H1 (cell line): ENCODE measurements at regions not wholly inside any gene's neighbourhood (a gene's known extent, or its start where the extent isn't known, plus 50 kb on each side); places are given as distances from the start of the nearest gene placed in this dataset.

Experiments used
- CTCF ChIA-PET: fragments of 300-600 bp; sonication (Branson Sonifier 250); formaldehyde crosslinking; loops from one replicate; lab custom pipeline; 2021; ENCODE audit not compliant: partially characterized antibody; lab: Charles Lee
- POLR2A ChIA-PET: fragments of 300-600 bp; sonication (Branson Sonifier 250); formaldehyde crosslinking; loops from one replicate; lab custom pipeline; 2021; ENCODE audit warnings: inconsistent platforms; ENCODE audit not compliant: partially characterized antibody; lab: Charles Lee
- DNase-seq, 2 experiments: peaks; one replicate each; pipeline versions ENCODE4 v3.0.0 to v3.0.0-alpha.2; 2010 to 2022; ENCODE audit warnings: low spot score in 2 of 2, low read depth in 1 of 2, mixed read lengths in 1 of 2
- FAIRE-seq: peaks from 2 replicates; lab custom pipeline; 2011; peaks lifted over from hg19 to GRCh38; lab: Jason Lieb, UNC
- H2AFZ ChIP-seq: 2 replicates; pipeline ENCODE4 v1.8.1; 2012; ENCODE audit warnings: low read length, inconsistent platforms
- H2AK5ac ChIP-seq: 2 replicates; pipeline ENCODE4 v1.6.1; 2013; ENCODE audit warnings: low read depth, low read length
- H2BK120ac ChIP-seq: replicated peaks from 2 replicates; pipeline ENCODE3; 2013; ENCODE audit warnings: low read depth, low read length, inconsistent platforms
- H2BK12ac ChIP-seq: 2 replicates; pipeline ENCODE4 v1.6.1; 2013; ENCODE audit warnings: low read depth, low read length
- H2BK15ac ChIP-seq: 2 replicates; pipeline ENCODE4 v1.6.1; 2013; ENCODE audit warnings: low read length
- H2BK20ac ChIP-seq: 2 replicates; pipeline ENCODE4 v1.6.1; 2013; ENCODE audit warnings: low read length
- H2BK5ac ChIP-seq: 2 replicates; pipeline ENCODE4 v1.6.1; 2013; ENCODE audit warnings: low read depth, low read length
- H3K14ac ChIP-seq: 2 replicates; pipeline ENCODE4 v1.6.1; 2013; ENCODE audit warnings: inconsistent platforms; ENCODE audit not compliant: insufficient read length
- H3K18ac ChIP-seq: 2 replicates; pipeline ENCODE4 v1.6.1; 2013; ENCODE audit warnings: low read length; ENCODE audit errors: extremely low read depth
- H3K23ac ChIP-seq: 2 replicates; pipeline ENCODE4 v1.6.1; 2013; ENCODE audit warnings: inconsistent platforms; ENCODE audit not compliant: insufficient read length
- H3K23me2 ChIP-seq: 2 replicates; pipeline ENCODE4 v1.6.1; 2013; ENCODE audit warnings: low read depth, low read length
- H3K27ac ChIP-seq: 2 replicates; pipeline ENCODE4 v1.6.1; 2011; ENCODE audit warnings: low read depth, low read length, inconsistent platforms
- H3K27me3 ChIP-seq, 4 experiments: replicated peaks in 1 of 4; 1 replicate in 1 of 4; 2 replicates in 3 of 4; pipeline versions ENCODE4 v1.6.1 to v1.8.1; 2011 to 2013; ENCODE audit warnings: low read length in 3 of 4, mild to moderate bottlenecking in 3 of 4, inconsistent platforms in 2 of 4, mixed read lengths in 2 of 4, moderate library complexity in 1 of 4; ENCODE audit not compliant: control insufficient read depth in 3 of 4, insufficient read depth in 3 of 4; ENCODE audit errors: extremely low read depth in 1 of 4
- H3K36me3 ChIP-seq, 4 experiments: 2 replicates each; pipeline versions ENCODE4 v1.6.1 to v1.8.1; 2011 to 2013; ENCODE audit warnings: mild to moderate bottlenecking in 4 of 4, low read length in 3 of 4, moderate library complexity in 2 of 4, control low read depth in 1 of 4, inconsistent platforms in 1 of 4; ENCODE audit not compliant: insufficient read depth in 4 of 4, control insufficient read depth in 2 of 4
- H3K4ac ChIP-seq: replicated peaks from 2 replicates; pipeline ENCODE3; 2013; ENCODE audit warnings: low read length, low read depth, mixed read lengths, inconsistent platforms; ENCODE audit not compliant: insufficient read length
- H3K4me1 ChIP-seq, 4 experiments: replicated peaks in 1 of 4; 1 replicate in 1 of 4; 2 replicates in 3 of 4; pipeline versions ENCODE4 v1.6.1 to v1.8.1; 2011 to 2013; ENCODE audit warnings: low read length in 3 of 4, inconsistent platforms in 2 of 4, mixed read lengths in 1 of 4; ENCODE audit not compliant: insufficient read depth in 4 of 4, control insufficient read depth in 3 of 4
- H3K4me2 ChIP-seq, 2 experiments: 2 replicates each; pipeline versions ENCODE4 v1.6.1 to v1.8.1; 2011 to 2013; ENCODE audit warnings: low read depth in 2 of 2, low read length in 2 of 2, control low read depth in 1 of 2, inconsistent platforms in 1 of 2, mild to moderate bottlenecking in 1 of 2; ENCODE audit not compliant: insufficient read depth in 1 of 2
- H3K4me3 ChIP-seq, 4 experiments: fragments of 200-600, 300-600 bp in 1 of 4; sonication (generic), shearing (Covaris generic), sonication (Bioruptor Twin) in 1 of 4; 2 replicates each; pipeline versions ENCODE4 v1.5.1 to v1.8.1; 2011 to 2016; ENCODE audit warnings: low read length in 4 of 4, low read depth in 3 of 4, control low read depth in 2 of 4, inconsistent platforms in 2 of 4, mild to moderate bottlenecking in 2 of 4, mixed read lengths in 1 of 4, moderate library complexity in 1 of 4; ENCODE audit not compliant: insufficient read depth in 2 of 4; ENCODE audit errors: extremely low read depth in 1 of 4
- H3K56ac ChIP-seq: replicated peaks from 2 replicates; pipeline ENCODE3; 2013; ENCODE audit warnings: low read depth, mild to moderate bottlenecking, mixed read lengths, low read length, inconsistent platforms; ENCODE audit not compliant: insufficient read length
- H3K79me1 ChIP-seq: 2 replicates; pipeline ENCODE4 v1.6.1; 2013; ENCODE audit warnings: low read depth, low read length, control low read depth
- H3K79me2 ChIP-seq, 2 experiments: 2 replicates each; pipeline versions ENCODE4 v1.6.1 to v1.8.1; 2012 to 2013; ENCODE audit warnings: low read length in 2 of 2, mild to moderate bottlenecking in 2 of 2, inconsistent platforms in 1 of 2; ENCODE audit not compliant: insufficient read depth in 2 of 2, control insufficient read depth in 1 of 2
- H3K9ac ChIP-seq, 4 experiments: replicated peaks in 1 of 4; 1 replicate in 1 of 4; 2 replicates in 3 of 4; pipeline versions ENCODE4 v1.6.1 to v1.8.1; 2011 to 2013; ENCODE audit warnings: low read depth in 3 of 4, low read length in 3 of 4, control low read depth in 2 of 4, mild to moderate bottlenecking in 2 of 4, moderate library complexity in 2 of 4, inconsistent platforms in 1 of 4; ENCODE audit errors: extremely low read depth in 1 of 4
- H3K9me3 ChIP-seq, 2 experiments: 2 replicates each; pipeline versions ENCODE4 v1.6.1 to v1.8.1; 2012 to 2013; ENCODE audit warnings: mild to moderate bottlenecking in 2 of 2, moderate library complexity in 2 of 2, control low read depth in 1 of 2, inconsistent platforms in 1 of 2, low read depth in 1 of 2, low read length in 1 of 2, mixed read lengths in 1 of 2; ENCODE audit not compliant: insufficient read depth in 2 of 2
- H4K20me1 ChIP-seq, 2 experiments: replicated peaks in 1 of 2; 2 replicates each; pipeline versions ENCODE3 to v1.8.1; 2011 to 2013; ENCODE audit warnings: inconsistent platforms in 2 of 2, low read length in 2 of 2, mild to moderate bottlenecking in 1 of 2; ENCODE audit not compliant: insufficient read depth in 2 of 2, control insufficient read depth in 1 of 2
- H4K5ac ChIP-seq: 2 replicates; pipeline ENCODE4 v1.6.1; 2013; ENCODE audit warnings: low read length, low read depth, mixed read lengths, inconsistent platforms; ENCODE audit not compliant: insufficient read length
- H4K8ac ChIP-seq: 2 replicates; pipeline ENCODE4 v1.8.0; 2013; ENCODE audit warnings: mild to moderate bottlenecking, moderate library complexity, low read length, inconsistent platforms; ENCODE audit not compliant: insufficient read depth; ENCODE audit errors: extremely low read depth
- H4K91ac ChIP-seq: replicated peaks from 2 replicates; pipeline ENCODE3; 2013; ENCODE audit warnings: low read length, mixed read lengths, inconsistent platforms; ENCODE audit not compliant: insufficient read length
- POU5F1 ChIP-seq: IDR thresholded peaks from 2 replicates; pipeline ENCODE4 v1.6.1; 2011; ENCODE audit warnings: low read depth, mild to moderate bottlenecking, low read length, moderate library complexity
- WGBS, 2 experiments: shearing (Covaris generic) in 1 of 2; methylation state at CpG; one replicate each; pipeline versions ENCODE4 v1.1.6 to v1.1.7; 2013 to 2015; ENCODE audit warnings: low lambda C conversion rate in 2 of 2, mixed read lengths in 2 of 2, inconsistent platforms in 1 of 2, low coverage in 1 of 2, missing lambda C conversion rate in 1 of 2; ENCODE audit not compliant: insufficient replicate concordance in 2 of 2, insufficient coverage in 1 of 2, insufficient read length in 1 of 2; ENCODE audit errors: extremely low coverage in 1 of 2, missing lambda C conversion rate in 1 of 2; 5-methylcytosine and 5-hydroxymethylcytosine counted together

DNA sequence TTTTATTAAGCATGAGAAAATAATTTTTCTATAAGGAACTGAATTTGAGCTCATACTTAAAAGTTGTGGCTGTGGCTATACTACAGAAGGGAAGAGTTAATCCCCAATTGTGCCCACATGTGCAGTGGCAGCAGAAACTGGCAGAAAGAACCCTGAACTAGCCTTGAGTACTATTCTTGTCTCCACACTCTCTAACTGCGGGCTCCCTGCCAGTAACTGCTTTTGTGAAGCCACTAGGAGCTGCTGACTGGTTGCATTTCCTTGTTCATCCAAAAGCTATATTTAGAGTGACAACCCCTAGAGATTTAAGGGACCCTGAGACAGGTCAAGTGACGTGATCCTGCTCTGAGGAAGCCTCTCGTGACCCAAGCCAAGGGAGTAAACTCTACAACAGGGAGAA lies 238.6 kb downstream of the ELAVL2 start:
- no peak overlapping the region for H3K23ac ChIP-seq
- DNase-seq (no peak), FAIRE-seq (no peak)
- H2BK120ac ChIP-seq: no peak overlapping the region
- no peak overlapping the region for H4K5ac ChIP-seq
- H2BK15ac ChIP-seq: no peak overlapping the region
- H3K4ac ChIP-seq: no peak overlapping the region
- no peak overlapping the region for H2AK5ac ChIP-seq
- H3K36me3 ChIP-seq: no peaks in the 10 kb centered on the region
- H3K18ac ChIP-seq: no peak overlapping the region
- H3K79me2 ChIP-seq: no peaks in the 10 kb centered on the region
- no peaks in the 10 kb centered on the region for H3K27me3 ChIP-seq
- POLR2A ChIA-PET: no interaction called here
- no peaks in the 10 kb centered on the region for H3K9me3 ChIP-seq
- H2BK20ac ChIP-seq: no peak overlapping the region
- H4K91ac ChIP-seq: no peak overlapping the region
- no peak for TF ChIP-seq POU5F1
- WGBS, 2 experiments: 92% methylated on average over 3 of the region's 3 CpGs; no CpG with 5 or more reads in 1 of the 2 experiments
- peaks cover 0 to 6% (median 0%) of the 10 kb centered on the region in 4 experiments; a peak in 2 of 7 replicates for H3K4me1 ChIP-seq
- no peak overlapping the region for H3K4me3 ChIP-seq
- no peak overlapping the region for H4K8ac ChIP-seq
- no peak overlapping the region for H2AFZ ChIP-seq
- H3K14ac ChIP-seq: no peak overlapping the region
- H3K4me2 ChIP-seq: no peak overlapping the region
- no peak overlapping the region for H3K27ac ChIP-seq
- no peak overlapping the region for H2BK12ac ChIP-seq
- no peaks in the 10 kb centered on the region for H3K23me2 ChIP-seq
- no peaks in the 10 kb centered on the region for H4K20me1 ChIP-seq
- H2BK5ac ChIP-seq: no peak overlapping the region
- H3K9ac ChIP-seq: no peak overlapping the region
- no peak overlapping the region for H3K56ac ChIP-seq
- CTCF ChIA-PET: interaction anchor here (0.6 to 2.1 kb wide), 10 partner anchors 9 to 334 kb away, joined by 3 to 6 read pairs (median 3); no protein-coding TSS in a partner anchor
- H3K79me1 ChIP-seq: no peaks in the 10 kb centered on the region
